Activated T-helper 1 cell treated with anti-CD3 and anti-CD28 coated beads, Interleukin-12 subunit alpha, Interleukin-12 subunit beta, Interleukin-2, Interleukin-4 antibody, amounts not matched to agents 30 ng/mL and 10 ng/mL and 1 ng/mL, durations not matched to agents 14 hours and 24 hours and 36 hours (primary cell): ENCODE measurements at regions not wholly inside any gene's neighbourhood (a gene's known extent, or its start where the extent isn't known, plus 50 kb on each side); places are given as distances from the start of the nearest gene placed in this dataset.

Source experiments
- DNase-seq: peaks from one replicate; pipeline ENCODE4 v3.0.0; 2021; ENCODE audit warnings: low spot score
- H3K27ac Mint-ChIP-seq: one replicate; pipeline ENCODE4 v1.8.0; 2021; ENCODE audit warnings: mild to moderate bottlenecking, mixed read lengths
- H3K27me3 Mint-ChIP-seq: one replicate; pipeline ENCODE4 v1.8.0; 2022; ENCODE audit warnings: mild to moderate bottlenecking, moderate library complexity, mixed read lengths; ENCODE audit not compliant: insufficient read depth
- H3K36me3 Mint-ChIP-seq: one replicate; pipeline ENCODE4 v1.8.0; 2021; ENCODE audit warnings: low read depth, mixed read lengths
- H3K4me1 Mint-ChIP-seq: one replicate; pipeline ENCODE4 v1.8.0; 2021; ENCODE audit warnings: low read depth, mixed read lengths
- H3K4me3 Mint-ChIP-seq: one replicate; pipeline ENCODE4 v1.8.0; 2021; ENCODE audit warnings: mild to moderate bottlenecking, moderate library complexity, mixed read lengths
- H3K9me3 Mint-ChIP-seq: one replicate; pipeline ENCODE4 v1.8.0; 2021; ENCODE audit warnings: mixed read lengths
- intact Hi-C: fragments of 100-400 bp; cut with micrococcal nuclease; formaldehyde crosslinking; loops from one replicate; pipeline ENCODE4 v1.15.1; 2024

DNA sequence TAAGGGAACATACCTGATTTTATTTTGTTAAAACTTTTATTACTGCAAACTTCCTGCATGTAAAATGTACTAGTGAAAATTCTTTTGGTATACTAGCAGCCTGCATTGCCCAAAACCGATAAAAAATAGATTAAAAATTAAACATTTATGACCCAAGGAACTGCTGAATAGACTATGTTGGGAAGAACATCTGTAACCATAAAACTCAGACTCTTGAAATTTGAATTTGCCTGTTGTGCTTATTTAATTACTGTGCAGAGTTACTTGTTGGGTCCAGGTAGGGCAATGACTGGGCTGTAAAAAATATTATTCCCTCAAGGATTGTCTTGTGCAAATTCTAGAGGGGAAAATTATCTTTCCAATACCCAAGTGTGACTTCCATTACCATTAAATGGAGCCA, 193.5 kb upstream of the PITRM1 start:
- Mint-ChIP-seq H3K4me1 (no peaks in the 10 kb centered on the region), H3K36me3 (no peaks in the 10 kb centered on the region), H3K9me3 (peaks cover 10% of the 10 kb centered on the region), H3K27ac (no peak overlapping the region), H3K27me3 (no peaks in the 10 kb centered on the region), H3K4me3 (no peak overlapping the region)
- DNase-seq, result no peak
- intact Hi-C loops, result no loop called here

DNA sequence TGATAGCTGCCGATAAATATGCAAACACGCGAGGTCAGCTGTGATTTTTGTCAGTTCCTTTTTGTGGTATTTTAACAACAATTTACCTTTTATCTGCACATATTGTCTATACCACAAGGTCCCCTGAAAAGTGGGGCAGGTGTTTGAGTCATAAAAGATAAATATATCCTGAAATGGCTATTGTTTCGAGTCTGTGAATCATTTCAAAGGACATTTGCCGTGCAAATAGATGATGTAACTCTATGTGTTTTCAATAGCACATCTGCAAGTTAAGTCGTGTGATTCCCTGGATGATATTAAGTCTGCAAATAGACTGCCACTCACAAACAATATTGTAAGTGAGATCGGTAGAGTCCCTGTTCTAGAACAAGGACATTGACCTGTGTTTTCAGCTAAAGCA, 193.0 kb upstream of the PITRM1 start:
- Mint-ChIP-seq H3K4me1 (no peaks in the 10 kb centered on the region), H3K27me3 (peaks cover 4% of the 10 kb centered on the region), H3K9me3 (peaks cover 14% of the 10 kb centered on the region), H3K27ac (no peak overlapping the region), H3K4me3 (no peak overlapping the region), H3K36me3 (no peaks in the 10 kb centered on the region)
- intact Hi-C loops, result no loop called here
- DNase-seq, result no peak

- intact Hi-C loops, result no loop called here
Measured at GRCh38 chr10:3364768-3365480, 192.3 kb upstream of the PITRM1 start.

GRCh38 chr10:3363311-3364045, 190.9 kb upstream of the PITRM1 start:
- H3K36me3 Mint-ChIP-seq, result no peaks in the 10 kb centered on the region
- H3K4me1 Mint-ChIP-seq, result no peaks in the 10 kb centered on the region
- no peak for DNase-seq
- H3K9me3 Mint-ChIP-seq, result peaks cover 22% of the 10 kb centered on the region
- no peak overlapping the region for H3K4me3 Mint-ChIP-seq
- peaks cover 6% of the 10 kb centered on the region for H3K27me3 Mint-ChIP-seq
- intact Hi-C loops, result no loop called here
- H3K27ac Mint-ChIP-seq, result no peak overlapping the region

More at GRCh38 chr10:3364768-3365480, 192.3 kb upstream of the PITRM1 start:
- Mint-ChIP-seq H3K27ac (no peak overlapping the region), H3K27me3 (peaks cover 6% of the 10 kb centered on the region), H3K4me3 (no peak overlapping the region), H3K9me3 (peaks cover 19% of the 10 kb centered on the region), H3K36me3 (no peaks in the 10 kb centered on the region), H3K4me1 (no peaks in the 10 kb centered on the region)
- DNase-seq, result no peak

DNA sequence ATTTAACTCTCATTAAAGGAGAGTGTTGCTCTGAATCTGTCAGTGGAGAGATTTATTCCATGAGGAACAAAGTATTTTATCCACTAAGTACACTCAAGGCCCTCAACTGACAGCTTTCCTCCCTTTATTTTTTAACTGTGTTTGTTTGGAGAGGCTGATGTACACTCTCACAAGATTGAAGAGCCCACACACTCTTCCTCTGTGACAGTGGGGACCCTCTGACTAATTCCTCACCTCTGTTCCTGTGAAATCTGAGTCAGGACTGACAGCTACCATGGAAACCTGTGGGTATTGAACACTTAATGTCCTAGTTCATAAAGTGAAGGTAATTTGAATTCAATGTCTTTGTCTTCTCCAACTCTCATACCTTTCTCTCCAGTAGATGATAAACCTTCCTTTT, 189.8 kb upstream of the PITRM1 start:
- DNase-seq, result no peak
- peaks cover 22% of the 10 kb centered on the region for H3K9me3 Mint-ChIP-seq
- no peaks in the 10 kb centered on the region for H3K36me3 Mint-ChIP-seq
- H3K27ac Mint-ChIP-seq, result no peak overlapping the region
- H3K4me3 Mint-ChIP-seq, result no peak overlapping the region
- H3K27me3 Mint-ChIP-seq, result peaks cover 6% of the 10 kb centered on the region
- intact Hi-C loops, result no loop called here
- H3K4me1 Mint-ChIP-seq, result no peaks in the 10 kb centered on the region

DNA sequence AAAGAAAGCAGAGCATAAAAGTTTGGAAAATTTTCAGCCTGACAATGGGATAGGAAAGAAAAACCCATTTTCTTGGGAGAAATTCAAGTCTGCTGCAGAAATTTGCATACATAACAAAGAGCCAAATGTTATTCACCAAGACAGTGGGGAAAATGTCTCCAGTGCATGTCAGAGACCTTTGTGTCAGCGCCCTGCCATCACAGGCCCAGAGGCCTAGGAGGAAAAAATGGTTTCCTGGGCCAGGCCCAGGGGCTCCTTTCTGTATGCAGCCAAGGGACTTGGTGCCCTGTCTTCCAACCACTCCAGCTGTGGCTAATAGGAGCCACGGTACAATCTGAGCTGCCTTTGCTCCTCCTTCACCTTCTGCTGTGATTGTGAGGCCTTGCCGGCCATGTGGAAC, 189.1 kb upstream of the PITRM1 start:
- no peak overlapping the region for H3K4me3 Mint-ChIP-seq
- peaks cover 22% of the 10 kb centered on the region for H3K9me3 Mint-ChIP-seq
- intact Hi-C loops, result no loop called here
- no peaks in the 10 kb centered on the region for H3K36me3 Mint-ChIP-seq
- H3K27me3 Mint-ChIP-seq, result peaks cover 6% of the 10 kb centered on the region
- no peak overlapping the region for H3K27ac Mint-ChIP-seq
- H3K4me1 Mint-ChIP-seq, result no peaks in the 10 kb centered on the region
- no peak for DNase-seq

DNA sequence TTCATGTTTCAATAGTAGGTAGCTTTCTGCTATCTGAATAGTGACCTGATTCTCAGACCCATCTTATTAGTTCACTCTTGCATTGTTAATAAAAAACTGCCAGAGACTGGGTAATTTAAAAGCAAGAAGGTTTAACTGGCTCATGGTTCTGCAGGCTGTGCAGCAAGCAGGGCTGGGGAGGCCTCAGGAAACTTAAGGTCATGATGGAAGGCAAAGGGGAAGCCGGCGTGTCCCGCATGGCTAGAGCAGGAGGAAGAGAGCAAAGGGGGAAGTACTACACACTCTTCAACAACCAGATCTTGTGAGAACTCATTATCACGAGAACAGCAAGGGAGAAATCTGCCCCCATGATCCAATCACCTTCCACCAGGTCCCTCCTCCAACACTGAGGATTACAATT, 185.2 kb upstream of the PITRM1 start:
- no peak for DNase-seq
- Mint-ChIP-seq H3K9me3 (peaks cover 19% of the 10 kb centered on the region), H3K27ac (no peak overlapping the region), H3K27me3 (peaks cover 11% of the 10 kb centered on the region), H3K36me3 (no peaks in the 10 kb centered on the region), H3K4me3 (no peak overlapping the region), H3K4me1 (no peaks in the 10 kb centered on the region)
- intact Hi-C loops, result no loop called here

DNA sequence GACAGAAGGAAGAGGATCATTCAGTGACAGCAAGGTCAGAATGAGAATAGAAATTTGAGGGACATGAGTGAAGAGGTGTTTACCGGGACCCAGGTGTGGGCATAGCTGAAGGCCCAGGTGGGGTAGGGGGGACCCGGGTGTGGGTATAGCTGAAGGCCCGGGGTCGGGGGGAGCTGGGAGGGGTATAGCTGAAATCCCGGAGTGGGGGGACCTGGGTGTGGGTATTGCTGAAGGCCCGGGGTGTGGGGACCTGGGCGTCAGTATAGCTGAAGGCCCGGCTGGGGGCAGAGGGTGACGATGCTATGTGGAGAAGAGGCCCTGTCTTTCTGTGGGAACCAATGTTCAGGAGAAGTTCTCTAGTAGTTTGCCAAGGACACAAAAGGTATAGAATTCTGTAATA, 183.0 kb upstream of the PITRM1 start:
- Mint-ChIP-seq H3K9me3 (peaks cover 7% of the 10 kb centered on the region), H3K27me3 (peaks cover 11% of the 10 kb centered on the region), H3K36me3 (no peaks in the 10 kb centered on the region), H3K27ac (no peak overlapping the region), H3K4me1 (no peaks in the 10 kb centered on the region), H3K4me3 (no peak overlapping the region)
- intact Hi-C loops, result no loop called here
- DNase-seq, result no peak

DNA sequence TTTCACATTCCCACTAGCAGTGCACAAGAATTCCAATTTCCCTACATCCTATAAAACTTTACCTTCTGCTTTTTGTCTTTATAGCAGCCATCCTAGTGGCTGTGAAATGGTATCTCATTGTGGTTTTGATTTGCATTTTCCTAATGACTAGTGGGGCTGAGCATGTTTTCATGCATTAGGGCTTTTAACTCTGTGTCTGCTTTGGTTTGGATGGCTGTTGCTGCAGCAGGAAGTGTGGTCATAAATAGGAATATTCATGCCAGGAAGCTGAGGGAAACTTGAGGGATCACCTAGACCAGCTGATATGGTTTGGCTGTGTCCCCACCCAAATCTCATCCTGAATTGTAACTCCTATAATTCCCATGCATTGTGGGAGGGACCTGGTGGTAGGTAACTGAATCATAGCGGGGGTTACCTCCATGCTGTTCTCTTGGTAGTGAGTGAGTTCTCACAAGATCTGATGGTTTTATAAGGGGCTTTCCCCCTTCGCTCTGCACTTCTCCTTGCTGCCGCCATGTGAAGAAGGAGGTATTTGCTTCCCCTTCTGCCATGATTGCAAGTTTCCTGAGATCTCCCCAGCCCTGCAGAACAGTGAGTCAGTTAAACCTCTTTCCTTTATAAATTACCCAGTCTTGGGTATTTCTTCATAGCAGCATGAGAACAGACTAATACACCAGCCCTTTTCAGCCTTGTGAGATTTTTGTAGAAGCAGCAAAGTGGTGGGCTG, 181.8 kb upstream of the PITRM1 start:
- no peaks in the 10 kb centered on the region for H3K36me3 Mint-ChIP-seq
- intact Hi-C loops, result no loop called here
- H3K27ac Mint-ChIP-seq, result no peak overlapping the region
- H3K4me1 Mint-ChIP-seq, result no peaks in the 10 kb centered on the region
- peaks cover 12% of the 10 kb centered on the region for H3K27me3 Mint-ChIP-seq
- H3K4me3 Mint-ChIP-seq, result no peak overlapping the region
- no peak for DNase-seq
- H3K9me3 Mint-ChIP-seq, result no peaks in the 10 kb centered on the region

DNA sequence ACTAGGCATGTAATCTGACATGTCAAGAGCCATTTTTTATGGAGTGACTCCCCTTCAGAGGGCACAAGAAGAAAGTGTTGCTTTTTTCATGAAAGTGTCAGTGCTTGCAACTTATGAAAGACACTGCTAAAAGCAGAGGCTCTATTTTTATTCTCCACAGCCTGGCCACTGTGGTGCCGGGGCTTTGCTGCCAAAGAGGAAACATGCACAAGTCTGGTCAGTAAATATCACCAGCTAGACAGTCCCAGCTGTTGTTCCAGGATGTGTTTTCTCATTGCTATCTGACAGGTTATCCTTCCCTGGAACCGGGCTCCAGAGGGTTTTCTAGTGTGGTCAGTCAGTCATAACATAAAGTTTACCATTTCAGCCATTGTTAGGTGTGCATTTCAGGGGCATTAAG, 180.7 kb upstream of the PITRM1 start:
- Mint-ChIP-seq H3K27me3 (peaks cover 17% of the 10 kb centered on the region), H3K36me3 (no peaks in the 10 kb centered on the region), H3K4me1 (no peaks in the 10 kb centered on the region), H3K4me3 (no peak overlapping the region), H3K27ac (no peak overlapping the region), H3K9me3 (no peaks in the 10 kb centered on the region)
- intact Hi-C loops, result no loop called here
- no peak for DNase-seq

DNA sequence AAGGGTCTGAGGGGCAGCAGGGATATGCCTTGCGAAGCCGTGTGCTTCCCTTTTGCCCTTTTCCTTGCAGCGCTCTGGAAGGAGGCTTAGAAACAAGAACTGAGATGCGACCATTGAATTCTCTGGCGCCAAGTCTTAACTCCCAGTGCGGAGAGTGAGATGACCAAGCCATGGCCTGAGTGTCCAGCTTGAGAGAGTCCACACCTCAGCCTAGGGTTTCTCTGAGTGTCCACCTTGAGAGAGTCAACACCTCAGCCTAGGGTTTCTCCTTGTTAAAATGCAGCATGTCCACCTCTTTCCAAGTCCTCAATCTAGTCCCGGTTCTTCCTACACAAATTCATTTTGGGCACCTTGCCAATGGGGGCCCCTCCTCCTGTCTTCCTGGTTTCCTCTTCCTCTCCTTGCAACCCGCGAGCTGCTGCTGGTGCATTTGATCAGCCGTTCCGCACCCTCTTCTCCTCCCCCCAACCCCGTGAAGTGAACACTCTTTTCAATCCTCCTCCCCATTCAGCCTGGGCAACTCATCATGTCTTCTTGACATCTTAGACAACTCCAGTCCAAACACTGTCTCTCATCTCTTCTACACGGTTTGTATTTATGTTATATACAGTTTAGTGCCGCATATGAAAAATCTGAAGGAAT, 178.2 kb upstream of the PITRM1 start:
- H3K27me3 Mint-ChIP-seq, result peaks cover 22% of the 10 kb centered on the region
- H3K4me3 Mint-ChIP-seq, result no peak overlapping the region
- H3K4me1 Mint-ChIP-seq, result no peaks in the 10 kb centered on the region
- intact Hi-C loops, result no loop called here
- no peaks in the 10 kb centered on the region for H3K9me3 Mint-ChIP-seq
- DNase-seq, result no peak
- no peaks in the 10 kb centered on the region for H3K36me3 Mint-ChIP-seq
- no peak overlapping the region for H3K27ac Mint-ChIP-seq

- intact Hi-C loops, result no loop called here
- no peaks in the 10 kb centered on the region for H3K36me3 Mint-ChIP-seq
- no peak for DNase-seq
- no peaks in the 10 kb centered on the region for H3K9me3 Mint-ChIP-seq
- H3K27me3 Mint-ChIP-seq, result peaks cover 22% of the 10 kb centered on the region
- H3K4me1 Mint-ChIP-seq, result no peaks in the 10 kb centered on the region
- no peak overlapping the region for H3K27ac Mint-ChIP-seq
- no peak overlapping the region for H3K4me3 Mint-ChIP-seq
Measured at GRCh38 chr10:3350205-3350604, 177.6 kb upstream of the PITRM1 start.

GRCh38 chr10:3348564-3348963, 176.0 kb upstream of the PITRM1 start:
- intact Hi-C loops, result no loop called here
- peaks cover 18% of the 10 kb centered on the region for H3K27me3 Mint-ChIP-seq
- H3K4me1 Mint-ChIP-seq, result no peaks in the 10 kb centered on the region
- H3K36me3 Mint-ChIP-seq, result no peaks in the 10 kb centered on the region
- no peaks in the 10 kb centered on the region for H3K9me3 Mint-ChIP-seq
- DNase-seq, result no peak
- no peak overlapping the region for H3K4me3 Mint-ChIP-seq
- no peak overlapping the region for H3K27ac Mint-ChIP-seq
